HPDE6-E6E7 (cell line): ENCODE measurements at regions not wholly inside any gene's neighbourhood (a gene's known extent, or its start where the extent isn't known, plus 50 kb on each side); places are given as distances from the start of the nearest gene placed in this dataset.
A peak's percentile ranks its signal among the peaks of the same experiment; 100 is the strongest.
"Not testable (repeated sequence)": the region's sequence is repeated elsewhere in the genome, so short reads cannot be mapped to it uniquely, and the experiment has no call there.

Experiments used
- DNase-seq: peaks from one replicate; pipeline ENCODE4 v3.0.0; 2011; ENCODE audit warnings: missing footprints; ENCODE audit errors: extremely low spot score

DNA sequence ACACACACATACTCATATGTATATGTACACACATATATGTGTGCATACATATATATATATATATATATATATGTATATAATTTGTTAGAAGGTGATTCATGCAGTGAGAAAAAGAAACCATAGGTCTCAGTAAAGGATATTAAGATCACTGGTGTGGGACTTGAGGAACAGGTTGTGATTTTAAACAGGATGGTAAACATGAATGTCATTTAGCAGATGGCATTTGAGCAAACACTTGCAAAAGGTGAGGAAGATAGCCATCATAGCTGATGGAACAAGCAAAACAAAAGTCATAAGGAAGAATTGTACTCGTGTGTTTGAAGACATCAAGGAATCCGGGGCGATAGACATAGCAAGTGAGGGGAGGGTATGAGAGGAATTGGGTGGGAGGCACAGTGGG is 784.5 kb downstream of the TSN start:
- no peak for DNase-seq

- no peak for DNase-seq
These were observed 786.8 kb downstream of the TSN start for GRCh38 chr2:122542236-122542635.

GRCh38 chr2:122542646-122543045 is 787.2 kb downstream of the TSN start:
- no peak for DNase-seq

GRCh38 chr2:122543815-122544214 is 788.4 kb downstream of the TSN start:
- DNase-seq, result no peak

GRCh38 chr2:122545821-122546220 is 790.4 kb downstream of the TSN start:
- no peak for DNase-seq

GRCh38 chr2:122562775-122563174 is 807.3 kb downstream of the TSN start:
- no peak for DNase-seq

DNA sequence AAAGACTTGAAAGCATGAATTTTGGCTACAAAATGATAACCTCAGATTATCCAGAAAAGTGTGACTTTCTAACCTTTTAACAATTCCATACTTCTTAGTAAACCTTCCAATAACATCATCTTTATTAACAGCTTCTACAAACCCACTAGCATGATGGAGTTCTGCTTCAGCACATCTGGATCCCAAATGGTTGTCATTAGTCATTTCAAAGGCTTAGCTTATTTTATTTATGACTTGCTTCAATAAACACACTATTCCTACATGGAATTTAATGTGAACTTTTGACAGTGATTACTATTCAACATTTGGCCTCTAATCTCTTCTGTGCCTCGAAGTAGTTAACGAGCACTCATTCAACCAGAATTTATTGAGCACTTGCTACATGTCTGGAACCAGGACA is 808.3 kb downstream of the TSN start:
- DNase-seq, result no peak

DNA sequence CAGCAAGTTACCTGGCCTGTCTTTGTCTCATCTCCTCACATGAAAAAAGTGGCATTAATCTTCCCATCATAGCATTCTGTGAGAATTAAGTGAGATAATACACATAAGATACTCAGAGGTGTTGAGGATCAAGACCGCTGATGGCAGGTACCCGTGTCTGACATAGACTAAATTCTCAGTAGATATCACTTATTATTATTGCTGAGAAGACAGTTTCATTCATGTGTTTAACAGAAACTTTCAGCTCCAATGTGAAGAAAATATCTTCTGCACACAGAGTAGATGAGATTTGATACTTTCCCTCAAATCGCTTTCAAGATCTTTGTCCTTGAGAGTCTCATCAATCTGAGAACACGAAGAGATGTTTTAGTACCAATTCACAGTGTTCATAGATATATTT is 809.4 kb downstream of the TSN start:
- DNase-seq, result no peak

DNA sequence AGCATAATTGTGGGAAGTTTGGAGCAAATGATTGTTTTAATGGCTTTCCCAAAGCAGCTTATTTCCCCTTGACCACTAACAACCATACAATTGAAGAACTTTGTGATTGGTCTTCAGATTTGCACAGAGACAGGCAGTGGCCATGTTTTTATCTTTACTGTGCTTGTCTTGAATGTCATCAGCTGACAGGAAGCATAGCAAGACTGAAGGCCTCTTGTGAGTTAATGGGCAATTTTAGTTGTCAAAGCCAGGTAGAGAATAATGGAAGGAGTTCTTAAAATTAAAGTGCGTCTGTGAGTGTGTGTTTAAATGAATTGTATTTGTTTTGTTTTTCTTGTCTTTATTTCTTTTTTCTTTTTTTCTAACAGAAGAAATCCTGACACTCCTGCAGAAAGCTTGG is 809.9 kb downstream of the TSN start:
- no peak for DNase-seq

DNA sequence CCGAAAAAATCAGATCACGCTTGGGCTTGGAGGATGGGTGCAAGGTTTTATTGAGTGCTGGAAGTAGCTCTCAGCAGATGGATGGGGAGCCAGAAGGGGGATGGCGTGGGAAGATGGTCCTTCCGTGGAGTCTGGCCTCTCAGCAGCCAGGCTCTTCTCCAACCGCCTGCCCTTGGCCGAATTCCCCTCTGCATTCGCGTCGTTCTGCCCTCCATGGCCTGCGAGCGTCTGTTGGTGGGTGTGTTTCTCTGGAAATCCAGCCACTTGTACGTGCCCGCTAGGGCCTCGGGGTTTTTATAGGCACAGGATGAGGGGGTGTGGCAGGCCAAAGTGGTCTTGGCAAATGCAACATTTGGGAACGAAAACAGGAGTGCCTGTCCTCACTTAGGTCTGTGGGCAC is 815.2 kb downstream of the TSN start:
- DNase-seq, result no peak

DNA sequence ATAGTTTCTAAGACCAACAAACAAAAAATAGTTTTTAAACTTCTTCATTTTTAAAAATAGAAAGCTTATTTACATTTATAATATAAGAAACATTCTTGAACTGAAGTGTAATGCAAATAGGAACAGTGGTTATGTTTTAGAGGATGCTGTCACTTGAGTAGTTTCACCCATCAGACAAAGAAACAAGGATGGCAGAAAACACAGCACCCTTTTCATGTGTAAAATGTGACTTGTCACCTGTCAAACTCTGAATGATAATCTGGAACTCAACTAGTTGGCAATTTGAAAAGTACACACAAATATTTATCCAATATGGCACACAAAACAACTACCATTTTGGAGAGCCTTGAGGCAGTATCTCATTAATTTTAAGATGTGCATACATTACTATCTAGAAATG is 816.0 kb downstream of the TSN start:
- not testable (repeated sequence) for DNase-seq

GRCh38 chr2:122575076-122575475 is 819.6 kb downstream of the TSN start:
- DNase-seq, result no peak

DNA sequence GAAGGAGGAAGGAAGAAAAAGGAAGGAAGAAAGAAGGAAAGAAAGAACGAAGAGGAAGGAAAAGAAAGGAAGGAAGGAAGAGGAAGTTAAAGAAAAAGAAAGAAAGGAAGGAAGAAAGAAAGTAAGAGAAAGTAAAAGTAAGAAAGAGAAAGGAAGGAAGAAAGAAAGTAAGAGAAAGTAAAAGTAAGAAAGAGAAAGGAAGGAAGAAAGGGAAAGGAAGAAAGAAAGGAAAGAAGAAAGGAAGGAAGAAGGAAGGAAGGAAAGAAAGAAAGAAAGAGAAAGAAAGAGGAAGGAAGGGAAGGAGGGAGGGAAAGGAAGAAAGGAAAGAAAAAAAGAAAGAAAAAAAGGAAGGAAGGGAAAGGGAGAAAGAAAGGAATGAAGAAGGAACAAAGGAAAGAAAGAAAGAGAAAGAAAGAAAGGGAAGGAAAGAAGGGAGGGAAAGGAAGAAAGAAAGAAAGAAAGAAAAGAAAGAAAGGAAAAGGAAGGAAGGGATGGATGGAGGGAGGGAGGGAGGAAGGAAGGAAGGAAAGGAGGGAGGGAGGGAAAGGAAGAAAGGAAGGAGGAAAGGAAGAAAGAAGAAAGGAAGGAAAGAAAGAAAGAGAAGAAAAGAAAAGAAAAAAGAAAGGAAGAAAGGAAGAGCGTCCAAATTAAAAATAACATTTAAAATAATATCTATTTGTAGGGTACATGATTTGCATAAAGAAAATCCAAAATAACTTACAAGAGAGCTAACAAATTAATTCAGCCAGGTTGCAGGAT is 827.9 kb downstream of the TSN start:
- no peak for DNase-seq

GRCh38 chr2:122590524-122590923 is 835.1 kb downstream of the TSN start:
- no peak for DNase-seq

- no peak for DNase-seq
These were observed 839.6 kb downstream of the TSN start for GRCh38 chr2:122595065-122595464.

DNA sequence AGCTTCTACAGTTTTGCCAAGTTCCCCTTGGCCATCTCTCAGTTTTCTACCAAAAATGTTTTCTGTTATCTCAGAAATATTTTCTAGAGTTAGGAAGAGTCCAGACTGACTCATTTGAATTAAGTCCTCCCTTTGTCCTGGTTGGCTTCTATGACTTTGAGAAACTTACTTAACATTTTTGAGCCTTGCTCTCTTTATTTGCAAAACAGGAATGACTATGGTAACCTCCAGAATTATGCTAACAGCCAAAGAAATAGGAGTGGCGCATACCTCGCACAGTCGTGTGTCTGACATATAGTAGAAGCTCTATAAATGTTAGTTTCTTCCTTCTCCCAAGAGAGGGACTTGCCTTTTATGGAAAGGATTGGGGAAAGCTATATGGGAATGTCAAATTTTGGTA is 841.1 kb downstream of the TSN start:
- DNase-seq, result no peak

DNA sequence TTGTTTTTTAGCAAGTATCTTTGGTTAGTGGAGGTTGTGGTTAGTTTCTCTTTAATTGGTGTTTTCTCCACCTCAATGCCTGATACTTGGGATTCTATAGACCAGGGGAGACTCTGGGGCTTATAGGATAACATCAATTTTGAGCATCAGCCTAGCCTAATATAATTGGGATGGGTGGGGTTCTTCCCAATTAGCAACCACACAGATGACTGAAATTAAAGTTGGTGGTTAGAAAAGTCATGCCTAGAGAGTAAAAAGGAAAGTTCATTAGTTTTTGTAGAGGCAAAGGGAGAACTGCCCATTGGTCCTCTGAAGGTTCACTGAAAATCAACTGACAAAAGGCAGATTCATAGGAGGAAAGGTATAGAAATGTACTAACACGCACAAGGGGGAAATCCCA is 843.3 kb downstream of the TSN start:
- DNase-seq, result no peak

- DNase-seq, result no peak
These were observed 855.6 kb downstream of the TSN start for GRCh38 chr2:122610948-122611609.

GRCh38 chr2:122622934-122623333 is 867.5 kb downstream of the TSN start:
- DNase-seq, result no peak

- no peak for DNase-seq
These were observed 871.9 kb downstream of the TSN start for GRCh38 chr2:122627388-122627787.

DNA sequence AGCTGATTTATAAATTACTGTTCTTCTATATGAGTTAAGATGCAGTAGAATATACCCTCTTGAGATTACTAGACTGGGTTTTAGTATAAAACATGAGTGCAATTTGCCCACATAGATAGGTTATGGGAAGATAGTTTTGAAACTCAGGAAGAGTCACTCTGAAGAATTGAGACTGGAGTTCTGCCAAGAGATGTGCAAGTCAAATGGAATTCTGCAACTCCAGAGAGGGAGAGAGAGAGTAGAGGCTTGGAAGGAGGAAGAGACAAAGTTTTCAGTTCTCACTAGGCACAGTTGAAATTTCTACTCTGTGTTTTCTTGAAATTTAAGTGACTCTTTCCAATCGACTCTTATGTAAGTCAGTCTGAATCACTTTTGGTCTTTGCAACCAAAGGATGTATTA is 878.8 kb downstream of the TSN start:
- peak; percentile 15 for DNase-seq

DNA sequence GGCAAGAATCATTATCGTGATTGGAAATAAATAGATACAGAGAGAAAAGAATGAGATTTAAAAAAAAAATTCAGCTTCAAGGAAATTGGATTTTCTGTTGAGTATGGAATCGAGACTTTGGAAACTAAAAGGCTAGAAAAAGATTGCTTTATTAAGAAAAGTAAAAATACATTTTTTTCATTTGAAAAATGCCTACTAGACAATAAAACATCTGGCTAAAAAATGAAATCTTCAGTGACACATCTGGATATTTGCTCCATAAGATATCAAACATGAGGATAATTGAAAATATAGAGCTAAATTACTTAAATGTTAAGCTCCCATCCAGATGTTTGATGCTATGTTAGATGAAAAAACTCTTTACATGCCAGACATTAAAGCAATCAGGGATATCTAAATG is 879.5 kb downstream of the TSN start:
- no peak for DNase-seq

DNA sequence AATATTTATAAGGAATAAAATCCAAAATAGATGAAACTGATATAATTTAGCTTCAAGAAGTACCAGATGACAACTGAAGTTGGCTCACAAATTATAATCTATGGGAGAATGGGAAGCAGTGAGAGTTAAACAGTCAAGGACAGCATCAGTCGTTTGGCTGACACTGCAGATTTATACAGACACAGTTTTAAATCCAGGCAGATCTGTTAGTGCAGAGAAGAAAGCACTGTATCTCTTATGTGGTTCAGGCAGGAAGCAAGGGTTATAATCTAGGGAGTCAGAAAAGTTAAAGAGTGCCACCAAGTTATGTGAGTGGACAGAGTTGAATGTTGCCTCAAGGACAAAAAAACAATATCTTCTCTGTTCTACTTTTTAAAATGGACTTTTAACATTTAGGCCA is 880.2 kb downstream of the TSN start:
- no peak for DNase-seq

- DNase-seq, result peak; percentile 15
These were observed 880.6 kb downstream of the TSN start for GRCh38 chr2:122636097-122636496.
